ENCODE measurements at regions not wholly inside any gene's neighbourhood (a gene's known extent, or its start where the extent isn't known, plus 50 kb on each side); places are given as distances from the start of the nearest gene placed in this dataset.

DNA sequence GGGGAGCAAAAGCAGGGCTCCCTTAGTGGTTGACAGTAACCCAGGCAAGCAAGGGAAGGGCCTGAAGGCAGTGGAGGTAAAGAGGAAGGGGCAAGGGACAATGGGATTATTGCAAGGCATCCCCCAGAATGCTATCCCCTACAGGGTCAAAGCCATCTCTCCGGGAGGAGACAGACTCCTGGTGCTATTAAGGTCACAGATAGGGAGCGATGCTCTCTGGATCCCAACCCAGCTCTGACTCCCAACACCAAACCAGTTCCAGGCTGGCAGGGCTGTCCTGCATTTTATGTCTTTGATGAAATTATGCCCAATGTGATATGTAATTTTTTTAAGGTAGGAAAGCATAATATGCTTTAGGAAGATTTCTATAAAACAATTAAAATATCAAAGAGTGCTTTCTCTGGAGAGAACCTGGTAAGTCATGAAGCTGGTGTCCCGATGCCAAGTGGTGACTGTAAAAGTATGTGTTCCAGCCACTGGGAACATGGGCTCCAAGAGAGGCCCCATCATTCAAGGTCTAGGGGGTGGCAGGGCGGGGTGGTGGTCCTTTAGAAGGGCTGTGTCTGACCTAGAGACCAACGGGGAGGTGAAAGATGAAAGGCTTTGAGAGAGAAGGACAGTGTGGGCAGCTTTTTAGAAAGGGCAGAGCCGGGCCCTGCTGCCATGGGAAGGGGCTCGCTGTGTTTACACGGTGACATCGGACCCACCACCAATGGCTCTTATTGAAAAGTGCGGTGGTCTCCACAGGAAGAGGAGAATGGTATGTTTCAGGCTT, 276.5 kb downstream of the CDC5L start:
- Histone ChIP-seq H3K9me3 (ENCODE audit: low read length) (no peaks in the 10 kb centered on the region), H4K20me1 (ENCODE audit: insufficient read depth, low read length) (no peaks in the 10 kb centered on the region), H2AFZ (ENCODE audit: low read length) (no peak overlapping the region), H3F3A (ENCODE audit: insufficient read depth, low read length) (no peaks in the 10 kb centered on the region), H3K4me2 (ENCODE audit: low read length) (no peak overlapping the region), H3K9me2 (ENCODE audit: low read depth, low read length) (no peaks in the 10 kb centered on the region), H3K27me3 (ENCODE audit: insufficient read depth, low read length) (no peaks in the 10 kb centered on the region), H3K79me2 (ENCODE audit: insufficient read depth, low read length) (no peaks in the 10 kb centered on the region), H3K36me3 (ENCODE audit: insufficient read depth, low read length) (no peaks in the 10 kb centered on the region), H3K4me1 (ENCODE audit: insufficient read depth, low read length, severe bottlenecking) (no peaks in the 10 kb centered on the region), H3K27ac (ENCODE audit: low read depth, low read length, poor library complexity, severe bottlenecking) (no peak overlapping the region), H3K9ac (ENCODE audit: low read length) (no peak overlapping the region), H3K4me3 (ENCODE audit: low read depth, low read length, poor library complexity, severe bottlenecking) (no peak overlapping the region)
- TF ChIP-seq, protein P1, sequence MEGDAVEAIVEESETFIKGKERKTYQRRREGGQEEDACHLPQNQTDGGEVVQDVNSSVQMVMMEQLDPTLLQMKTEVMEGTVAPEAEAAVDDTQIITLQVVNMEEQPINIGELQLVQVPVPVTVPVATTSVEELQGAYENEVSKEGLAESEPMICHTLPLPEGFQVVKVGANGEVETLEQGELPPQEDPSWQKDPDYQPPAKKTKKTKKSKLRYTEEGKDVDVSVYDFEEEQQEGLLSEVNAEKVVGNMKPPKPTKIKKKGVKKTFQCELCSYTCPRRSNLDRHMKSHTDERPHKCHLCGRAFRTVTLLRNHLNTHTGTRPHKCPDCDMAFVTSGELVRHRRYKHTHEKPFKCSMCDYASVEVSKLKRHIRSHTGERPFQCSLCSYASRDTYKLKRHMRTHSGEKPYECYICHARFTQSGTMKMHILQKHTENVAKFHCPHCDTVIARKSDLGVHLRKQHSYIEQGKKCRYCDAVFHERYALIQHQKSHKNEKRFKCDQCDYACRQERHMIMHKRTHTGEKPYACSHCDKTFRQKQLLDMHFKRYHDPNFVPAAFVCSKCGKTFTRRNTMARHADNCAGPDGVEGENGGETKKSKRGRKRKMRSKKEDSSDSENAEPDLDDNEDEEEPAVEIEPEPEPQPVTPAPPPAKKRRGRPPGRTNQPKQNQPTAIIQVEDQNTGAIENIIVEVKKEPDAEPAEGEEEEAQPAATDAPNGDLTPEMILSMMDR (IDR thresholded peaks at IDR 0.05; ENCODE audit: low read length), result no peak
- no peak for TF ChIP-seq EZH2 (IDR thresholded peaks at IDR 0.05; ENCODE audit: borderline replicate concordance, low read length)

DNA sequence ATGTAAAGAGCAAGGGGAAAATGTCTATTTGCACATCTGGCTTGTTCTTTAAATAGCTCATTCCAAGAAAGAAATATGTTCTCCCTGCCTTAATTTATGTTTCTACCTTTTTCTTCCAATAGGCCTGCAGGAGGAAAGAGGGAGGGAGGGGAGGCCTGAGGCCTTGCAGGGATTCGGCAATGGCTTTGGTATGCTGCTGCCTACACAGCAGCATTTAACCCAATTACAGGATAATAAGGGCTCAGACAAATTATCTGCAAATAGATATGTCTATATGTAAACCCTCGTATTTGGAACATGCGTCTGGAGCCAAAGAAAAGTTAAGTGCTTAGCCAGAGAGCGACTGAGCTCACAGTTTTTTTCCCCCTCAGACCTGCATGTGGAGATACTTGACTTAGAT, 277.2 kb downstream of the CDC5L start:
- Histone ChIP-seq H3K4me2 (ENCODE audit: low read length) (no peak overlapping the region), H3K9ac (ENCODE audit: low read length) (no peak overlapping the region), H3K9me3 (ENCODE audit: low read length) (no peaks in the 10 kb centered on the region), H4K20me1 (ENCODE audit: insufficient read depth, low read length) (no peaks in the 10 kb centered on the region), H3K27me3 (ENCODE audit: insufficient read depth, low read length) (no peaks in the 10 kb centered on the region), H3K27ac (ENCODE audit: low read depth, low read length, poor library complexity, severe bottlenecking) (no peak overlapping the region), H2AFZ (ENCODE audit: low read length) (no peak overlapping the region), H3K4me1 (ENCODE audit: insufficient read depth, low read length, severe bottlenecking) (no peaks in the 10 kb centered on the region), H3F3A (ENCODE audit: insufficient read depth, low read length) (no peaks in the 10 kb centered on the region), H3K79me2 (ENCODE audit: insufficient read depth, low read length) (no peaks in the 10 kb centered on the region), H3K36me3 (ENCODE audit: insufficient read depth, low read length) (no peaks in the 10 kb centered on the region), H3K9me2 (ENCODE audit: low read depth, low read length) (no peaks in the 10 kb centered on the region), H3K4me3 (ENCODE audit: low read depth, low read length, poor library complexity, severe bottlenecking) (no peak overlapping the region)
- TF ChIP-seq, protein P1 (IDR thresholded peaks at IDR 0.05; ENCODE audit: low read length), result no peak
- no peak for TF ChIP-seq EZH2 (IDR thresholded peaks at IDR 0.05; ENCODE audit: borderline replicate concordance, low read length)

DNA sequence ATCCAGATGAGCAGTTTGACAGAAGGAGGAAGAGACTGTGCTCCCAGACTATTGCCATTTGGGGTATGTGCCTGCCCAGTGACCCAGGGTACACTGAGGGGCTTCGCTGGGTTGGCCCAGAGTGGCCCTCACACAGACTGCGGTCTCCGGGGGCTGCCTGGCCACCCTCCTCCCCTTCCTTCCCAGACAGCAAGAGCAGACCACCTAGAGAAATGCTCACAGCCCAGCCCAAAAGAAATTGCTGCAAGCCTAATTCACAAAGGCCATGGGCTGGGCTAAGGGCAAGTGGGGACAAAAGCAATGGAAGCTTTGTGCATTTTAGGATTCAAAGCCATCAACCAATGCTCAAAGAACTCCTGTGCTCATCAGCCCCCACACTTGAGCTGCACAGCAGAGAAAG, 277.6 kb downstream of the CDC5L start:
- H3F3A ChIP-seq (ENCODE audit: insufficient read depth, low read length), result no peaks in the 10 kb centered on the region
- no peak overlapping the region for H2AFZ ChIP-seq (ENCODE audit: low read length)
- no peaks in the 10 kb centered on the region for H3K4me1 ChIP-seq (ENCODE audit: insufficient read depth, low read length, severe bottlenecking)
- no peak overlapping the region for H3K9ac ChIP-seq (ENCODE audit: low read length)
- H3K4me3 ChIP-seq (ENCODE audit: low read depth, low read length, poor library complexity, severe bottlenecking), result no peak overlapping the region
- H3K27me3 ChIP-seq (ENCODE audit: insufficient read depth, low read length), result no peaks in the 10 kb centered on the region
- no peaks in the 10 kb centered on the region for H3K9me2 ChIP-seq (ENCODE audit: low read depth, low read length)
- H3K79me2 ChIP-seq (ENCODE audit: insufficient read depth, low read length), result no peaks in the 10 kb centered on the region
- H3K4me2 ChIP-seq (ENCODE audit: low read length), result no peak overlapping the region
- H3K27ac ChIP-seq (ENCODE audit: low read depth, low read length, poor library complexity, severe bottlenecking), result no peak overlapping the region
- no peaks in the 10 kb centered on the region for H3K36me3 ChIP-seq (ENCODE audit: insufficient read depth, low read length)
- H4K20me1 ChIP-seq (ENCODE audit: insufficient read depth, low read length), result no peaks in the 10 kb centered on the region
- no peak for TF ChIP-seq EZH2 (IDR thresholded peaks at IDR 0.05; ENCODE audit: borderline replicate concordance, low read length)
- TF ChIP-seq, protein P1 (IDR thresholded peaks at IDR 0.05; ENCODE audit: low read length), result no peak
- no peaks in the 10 kb centered on the region for H3K9me3 ChIP-seq (ENCODE audit: low read length)

Data from OCI-LY1 (cell line).